Stimulated activated CD8-positive, alpha-beta memory T cell treated with anti-CD3 and anti-CD28 coated beads, Interleukin-4, amount 100 ng/mL, for 4 hours (primary cell): ENCODE measurements at regions not wholly inside any gene's neighbourhood (a gene's known extent, or its start where the extent isn't known, plus 50 kb on each side); places are given as distances from the start of the nearest gene placed in this dataset.

Source experiments
- DNase-seq, 2 donors: peaks; one replicate each; pipeline ENCODE4 v3.0.0-alpha.2; 2020; ENCODE audit warnings: low read depth in 2 of 2, low spot score in 1 of 2

DNA sequence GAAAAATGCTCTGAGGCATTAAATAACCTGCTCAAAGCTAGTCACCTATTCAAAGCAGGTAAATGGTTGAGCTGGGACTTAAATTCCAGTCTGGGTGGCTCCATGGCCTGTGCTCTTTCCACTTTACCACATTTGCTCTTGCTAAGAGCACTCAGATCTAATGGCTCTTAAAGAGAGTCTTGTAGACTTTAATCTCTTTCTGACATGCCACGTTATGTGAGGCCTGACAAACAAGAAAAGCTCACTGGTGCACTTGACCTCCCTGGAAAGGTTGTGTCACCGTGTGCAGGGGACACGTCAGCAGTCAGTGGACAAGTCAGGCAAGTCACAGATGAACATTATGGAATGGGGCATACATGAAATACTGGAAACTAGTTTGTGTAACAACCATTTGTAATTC, 129.9 kb upstream of the RPS23 start:
- DNase-seq = no peak

DNA sequence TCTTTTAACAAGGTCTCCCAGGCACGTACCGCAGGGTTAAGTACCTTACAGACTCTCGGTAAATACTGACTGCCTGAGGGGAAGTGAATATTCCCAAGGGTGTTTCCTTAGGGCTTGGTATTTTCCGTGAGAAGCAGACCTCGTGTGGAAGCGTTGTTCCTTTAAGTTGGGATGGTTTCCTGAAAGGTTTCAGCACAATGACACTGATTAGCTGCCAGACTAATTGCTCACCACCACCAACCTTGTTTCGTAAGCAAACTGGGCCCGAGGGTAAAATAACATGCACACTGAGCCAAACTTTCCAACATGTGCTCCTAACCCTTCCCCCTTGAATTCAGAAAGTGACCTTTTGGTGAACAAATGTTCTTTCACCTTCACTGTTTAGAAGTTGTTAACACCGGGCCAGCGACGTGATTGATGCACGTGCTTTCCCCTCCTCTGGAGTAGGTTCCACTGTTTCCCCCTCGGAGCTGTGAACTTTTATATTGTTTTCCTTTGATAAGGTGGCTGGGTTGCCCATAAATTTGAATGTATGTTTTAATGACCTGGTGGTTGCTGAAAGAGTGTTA, 128.1 kb upstream of the RPS23 start:
- DNase-seq = no peak

DNA sequence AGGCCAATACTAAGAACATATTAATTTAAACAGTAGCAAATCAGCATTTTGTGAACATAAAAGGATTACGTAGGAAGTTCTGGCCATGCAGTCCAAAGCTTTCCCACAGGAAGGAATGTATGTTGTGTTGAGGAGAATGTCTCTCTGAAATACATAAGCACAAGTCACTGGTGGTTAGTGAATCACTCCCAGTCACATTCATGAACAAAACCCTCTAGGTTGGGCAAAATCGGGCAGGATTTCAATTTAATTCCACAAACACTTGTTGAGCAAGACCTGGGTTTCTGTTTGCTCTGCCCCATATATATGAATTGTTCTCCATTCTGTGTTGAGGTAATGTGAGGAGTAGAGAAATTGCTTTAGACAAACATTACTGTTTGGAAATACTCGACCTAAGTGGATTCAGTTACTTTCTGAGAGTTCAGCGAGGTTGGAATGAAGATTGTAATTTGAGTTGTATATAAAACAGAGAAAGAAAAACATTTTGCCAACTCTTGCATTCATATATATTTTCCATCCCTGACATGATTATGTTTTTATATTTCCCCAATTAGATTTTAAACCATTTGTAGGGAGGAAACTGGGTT, 127.6 kb upstream of the RPS23 start:
- no peak for DNase-seq

DNA sequence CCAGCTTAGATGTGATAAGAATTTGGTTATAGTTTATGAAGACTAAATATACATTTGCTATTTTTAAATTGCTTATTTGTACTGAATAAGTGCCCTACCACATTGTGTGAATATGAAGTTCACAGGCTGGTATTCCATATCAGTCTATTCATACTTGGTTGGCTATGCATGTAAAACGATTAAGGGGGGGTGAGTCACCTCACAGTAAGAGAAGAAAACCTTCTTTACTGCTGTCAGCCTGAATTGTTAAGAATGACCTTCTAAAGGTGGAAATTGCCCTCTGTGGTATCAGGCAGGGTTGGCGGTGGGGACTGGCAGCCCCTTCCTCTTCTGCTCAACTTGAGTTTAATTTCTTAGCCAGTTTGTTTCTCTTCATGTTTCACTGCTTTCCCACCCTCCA, 127.0 kb upstream of the RPS23 start:
- DNase-seq = no peak

DNA sequence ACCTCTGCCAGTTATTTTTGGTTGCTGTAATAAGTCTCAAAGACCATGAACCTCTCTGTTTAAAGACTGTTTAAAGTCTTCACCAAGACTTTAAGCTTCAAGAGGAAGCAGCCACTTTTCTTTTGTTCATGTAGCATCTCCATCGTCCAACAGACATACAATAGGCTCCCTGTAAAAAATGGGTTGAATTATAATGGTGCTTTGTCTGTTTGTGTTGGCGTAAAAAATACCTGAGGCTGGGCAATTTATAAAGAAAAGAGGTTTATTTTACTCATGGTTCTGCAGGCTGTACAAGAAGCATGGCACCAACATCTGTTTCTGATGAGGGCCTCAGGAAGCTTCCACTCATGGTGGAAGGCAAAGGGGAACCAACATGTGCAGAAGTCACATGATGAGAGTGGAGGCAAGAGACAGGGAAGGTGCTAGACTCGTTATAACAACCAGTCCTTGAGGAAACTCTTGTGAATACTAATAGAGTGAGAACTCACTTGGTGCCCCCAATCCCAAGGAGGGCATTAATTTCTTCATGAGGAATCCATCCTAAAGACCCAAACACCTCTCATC, 126.3 kb upstream of the RPS23 start:
- DNase-seq = no peak

DNA sequence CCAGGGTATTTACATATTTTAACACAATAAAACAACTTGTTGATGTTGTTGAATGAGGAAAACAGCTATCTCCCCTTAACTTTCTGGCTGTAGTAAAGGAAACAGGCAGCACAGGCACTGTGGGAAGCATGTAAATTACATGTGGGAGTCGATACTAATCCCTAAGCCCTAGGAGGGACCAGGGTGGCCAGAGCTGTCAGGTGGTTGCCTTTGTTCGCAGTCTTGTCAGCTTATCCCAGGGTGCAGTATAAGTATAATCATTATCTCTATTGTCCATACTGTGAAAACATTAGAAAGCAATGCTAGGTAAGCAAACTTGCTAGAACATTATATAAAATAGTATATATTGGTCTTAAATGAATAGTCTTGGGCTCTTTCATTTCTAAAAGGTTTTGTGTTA, 125.6 kb upstream of the RPS23 start:
- no peak for DNase-seq

DNA sequence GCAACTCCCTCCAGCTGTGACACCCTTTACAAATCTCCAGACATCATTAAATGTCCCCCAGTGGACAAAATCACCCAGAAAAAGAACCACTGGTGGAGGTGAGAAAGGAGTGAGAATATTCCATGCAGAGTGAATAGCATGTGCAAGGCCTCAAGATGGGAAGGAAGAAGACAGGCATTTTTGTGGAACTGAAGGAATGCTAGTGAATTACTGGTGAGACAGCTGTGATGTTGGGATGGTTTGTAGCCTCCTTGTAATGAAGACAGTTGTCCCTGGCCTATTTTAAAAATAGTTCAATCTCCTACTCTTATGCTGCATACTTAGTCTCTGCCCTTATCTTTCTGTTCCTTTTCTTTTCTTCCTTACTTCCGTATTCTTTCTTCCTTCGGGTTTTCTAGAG, 124.9 kb upstream of the RPS23 start:
- no peak for DNase-seq

DNA sequence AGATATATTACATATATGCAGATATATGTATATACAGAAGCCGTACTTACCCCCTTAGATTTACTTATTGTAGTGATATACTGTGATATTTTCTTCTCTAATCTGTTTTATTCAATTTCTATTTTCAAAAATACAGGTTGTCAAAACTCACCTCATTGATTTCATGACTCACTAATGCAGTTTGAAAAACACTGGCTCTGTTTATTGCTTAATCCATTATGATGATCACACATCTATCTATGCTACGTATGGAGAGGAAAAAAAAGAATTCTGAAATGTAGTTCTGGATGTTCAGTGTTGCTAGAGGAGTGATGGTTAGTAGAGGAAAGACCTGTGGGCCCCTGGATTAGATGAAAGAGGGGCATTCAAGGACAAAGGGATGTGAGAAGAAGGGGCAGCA, 121.0 kb upstream of the RPS23 start:
- no peak for DNase-seq

DNA sequence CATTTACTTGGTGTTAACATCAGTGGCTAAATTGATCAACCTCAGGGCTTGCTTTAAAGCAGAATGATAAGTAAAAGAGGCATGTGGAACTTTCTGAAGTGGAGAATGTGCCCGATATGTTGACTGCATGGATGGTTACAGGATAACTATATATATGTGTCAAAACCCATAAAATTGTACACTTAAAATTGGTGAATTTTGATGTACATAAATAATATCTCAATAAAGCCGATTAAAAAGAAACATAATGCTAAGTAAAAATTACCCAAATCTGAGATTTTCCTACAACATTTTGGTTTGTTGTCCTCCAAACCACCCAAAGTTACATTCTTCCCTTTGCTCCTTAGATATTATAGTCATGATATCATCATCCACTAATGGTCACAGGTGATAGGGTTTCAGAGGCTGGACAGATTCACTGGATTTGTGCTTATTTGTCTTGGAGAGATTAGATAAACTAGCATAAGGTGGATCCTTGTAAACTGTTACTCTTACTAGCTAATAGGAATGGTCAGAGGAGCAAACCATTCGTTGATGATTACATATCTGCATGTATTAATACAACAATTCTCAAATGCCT, 119.7 kb upstream of the RPS23 start:
- DNase-seq = no peak

DNA sequence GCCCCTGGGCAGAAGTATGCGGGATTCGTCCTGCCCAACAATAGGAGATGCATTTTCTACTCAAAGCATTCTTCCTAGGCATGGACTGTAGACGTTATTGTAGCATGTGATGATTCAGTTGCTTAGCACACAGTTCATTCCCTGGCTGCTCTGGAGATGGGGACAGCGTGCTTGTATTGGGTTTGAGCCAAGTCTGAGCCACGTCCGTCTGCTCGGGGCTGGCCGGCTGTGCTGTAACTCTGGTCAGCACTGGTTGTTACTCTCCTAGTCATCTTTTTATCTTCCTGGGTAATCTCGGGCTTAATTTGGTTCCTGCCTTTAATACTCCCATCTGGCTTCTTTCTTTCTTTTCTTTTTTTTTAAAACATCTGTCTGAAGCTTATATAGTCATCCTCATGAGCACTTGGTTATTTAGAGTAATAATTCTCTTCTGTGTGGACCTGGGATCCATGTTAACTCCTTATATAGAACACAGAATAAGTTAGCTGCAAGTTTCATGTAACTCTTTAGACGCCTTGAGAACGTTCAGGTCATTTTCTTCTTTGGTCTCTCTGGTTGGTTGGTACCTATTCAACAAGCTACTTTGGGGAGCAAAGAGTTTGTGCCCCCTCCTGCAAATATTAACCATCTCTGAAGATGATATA, 118.8 kb upstream of the RPS23 start:
- no peak for DNase-seq

DNA sequence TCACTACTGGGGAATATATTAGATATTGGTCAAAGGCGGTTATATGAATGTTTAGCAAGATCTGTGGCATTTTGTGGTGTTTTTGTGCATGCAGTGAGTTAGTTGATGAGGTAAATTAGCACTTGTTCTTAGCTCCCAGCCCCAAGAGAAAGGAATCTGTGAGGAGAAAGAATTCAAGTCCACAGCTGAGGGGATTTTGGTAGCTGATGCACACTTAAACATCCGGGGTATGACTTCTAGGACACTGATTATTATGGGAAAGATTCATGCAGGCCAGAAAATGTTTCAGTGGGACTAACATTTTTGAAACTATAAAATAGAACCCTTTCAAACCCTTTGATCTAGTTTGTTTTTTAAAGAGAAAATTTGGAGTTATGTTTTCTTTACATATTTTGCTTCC, 118.2 kb upstream of the RPS23 start:
- no peak for DNase-seq

DNA sequence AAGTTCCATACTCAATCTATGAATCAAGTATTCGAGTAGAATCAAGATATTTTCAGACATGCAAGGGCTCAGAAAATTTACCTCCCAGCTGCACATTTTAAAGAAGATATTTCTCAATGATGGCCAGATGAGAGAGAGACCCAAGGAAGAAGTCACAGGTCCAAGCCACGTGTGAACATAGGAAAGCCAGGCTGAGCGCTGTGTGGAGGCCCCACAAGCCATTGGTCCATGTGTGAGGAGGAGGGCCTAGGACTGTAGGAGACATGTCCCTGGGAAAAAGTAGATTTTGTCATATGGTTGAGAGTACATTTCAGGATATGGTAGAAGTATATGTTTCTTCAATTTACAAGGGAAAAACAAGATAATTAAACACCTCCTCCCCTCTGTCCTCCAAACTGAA, 115.8 kb upstream of the RPS23 start:
- DNase-seq = no peak

DNA sequence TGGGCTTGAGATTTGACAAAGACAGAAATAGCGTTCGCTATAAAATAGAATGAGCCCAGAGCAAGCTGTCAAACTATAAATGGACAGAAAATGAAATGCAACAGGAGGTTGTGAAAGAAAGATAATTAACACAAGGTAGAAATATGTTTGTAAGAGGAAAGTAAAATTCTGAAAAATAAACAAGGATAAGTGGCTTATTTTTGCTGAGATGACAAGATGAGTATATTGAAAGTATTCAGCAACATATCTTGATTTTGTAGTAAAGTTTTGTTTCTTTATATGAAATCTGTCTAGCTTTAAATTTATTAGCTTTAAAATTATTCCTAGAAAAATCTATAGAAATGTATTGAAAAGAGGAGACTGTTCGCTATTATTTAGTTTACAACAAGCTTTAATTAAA, 111.9 kb upstream of the RPS23 start:
- DNase-seq = no peak

DNA sequence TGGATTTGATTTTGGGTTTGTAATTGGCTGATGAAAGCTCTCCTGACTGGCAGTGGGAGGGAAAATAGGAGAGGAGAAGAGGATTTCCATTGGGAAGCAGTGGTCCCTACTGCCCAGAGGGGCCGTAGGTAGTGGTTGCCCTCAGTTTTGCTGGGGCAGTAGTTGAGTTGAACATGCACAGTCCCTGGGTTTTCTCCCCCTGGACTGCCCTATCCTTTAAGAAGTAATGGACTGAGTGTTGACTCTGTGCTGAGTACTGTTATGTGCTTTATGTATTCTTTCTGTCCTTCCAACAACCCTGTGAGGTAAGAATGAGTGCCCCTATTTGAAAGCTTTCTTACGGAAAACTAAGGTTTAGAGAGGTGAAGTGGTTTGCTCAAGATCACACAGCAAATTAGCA, 111.2 kb upstream of the RPS23 start:
- no peak for DNase-seq

DNA sequence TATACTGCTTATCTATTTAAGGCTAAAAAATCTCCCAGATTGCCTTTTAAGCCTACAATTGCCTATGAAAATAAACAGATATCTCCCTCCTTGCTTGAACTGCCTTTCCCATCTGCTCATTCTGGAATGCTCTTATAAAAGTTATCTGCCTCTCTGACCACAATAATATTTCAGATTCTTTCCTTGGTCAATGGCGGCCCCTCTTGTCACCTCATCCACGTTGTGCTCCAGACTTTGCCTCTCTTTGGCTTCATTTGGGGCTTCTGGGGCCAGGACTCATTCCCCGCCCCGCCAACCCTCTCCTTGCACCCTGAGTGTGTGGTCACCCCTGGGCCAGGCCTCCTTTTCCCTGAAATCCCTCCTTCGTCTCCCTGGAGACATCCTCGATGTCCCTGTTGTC, 110.0 kb upstream of the RPS23 start:
- DNase-seq = no peak

DNA sequence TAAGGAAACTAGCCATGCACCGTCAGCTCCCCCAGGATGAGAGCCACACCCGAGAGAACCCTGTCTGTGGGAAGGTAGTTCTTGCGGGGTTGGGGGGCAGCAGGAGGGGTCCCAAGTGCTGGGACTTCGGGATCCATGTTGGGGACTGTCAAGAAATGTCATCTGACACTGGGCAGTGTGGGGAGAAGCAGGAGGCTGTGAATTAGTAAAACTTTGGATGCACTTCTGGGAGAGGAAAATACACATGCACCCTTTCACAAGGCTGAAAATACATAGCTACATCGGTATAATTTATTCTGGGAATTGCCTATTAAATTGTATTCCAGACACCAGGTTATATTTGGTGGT, 109.6 kb upstream of the RPS23 start:
- no peak for DNase-seq

DNA sequence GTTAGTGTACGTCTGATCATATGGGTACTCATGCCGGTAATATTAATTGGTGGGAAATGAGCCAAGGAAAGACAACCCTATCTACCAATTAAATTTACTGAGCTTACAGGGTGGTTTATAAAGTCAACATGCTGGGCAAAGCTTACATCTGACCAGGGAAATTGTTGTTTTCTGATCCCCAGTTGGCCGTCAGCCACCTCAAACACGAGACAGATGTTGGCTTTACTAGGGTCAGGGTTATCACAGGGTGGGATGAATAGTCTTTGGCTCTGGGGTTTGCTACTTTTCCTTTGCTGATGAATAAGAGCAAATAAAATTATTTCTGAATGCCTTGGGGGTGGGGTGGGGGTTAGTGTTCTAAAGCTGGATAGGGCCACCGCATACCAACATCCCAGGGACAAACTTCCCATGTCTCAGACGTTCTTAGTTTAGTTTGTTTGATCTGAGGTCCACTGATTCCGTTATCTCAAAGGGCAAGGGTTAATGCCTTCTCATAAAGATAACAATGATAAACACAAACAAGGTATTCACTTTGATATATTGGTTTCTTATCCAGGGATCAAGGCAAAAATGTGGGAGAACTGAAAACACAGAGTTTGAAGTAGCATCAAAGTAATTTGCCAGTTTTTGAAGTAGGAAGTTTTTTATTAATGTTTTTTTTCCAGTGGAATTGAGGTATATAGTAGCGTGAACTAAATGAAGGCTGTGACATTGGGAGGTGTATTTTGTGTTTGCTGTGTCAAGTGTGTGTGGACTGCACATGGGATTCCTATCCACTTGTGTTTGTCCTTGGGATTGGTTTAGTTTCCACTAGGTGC, 109.1 kb upstream of the RPS23 start:
- no peak for DNase-seq

DNA sequence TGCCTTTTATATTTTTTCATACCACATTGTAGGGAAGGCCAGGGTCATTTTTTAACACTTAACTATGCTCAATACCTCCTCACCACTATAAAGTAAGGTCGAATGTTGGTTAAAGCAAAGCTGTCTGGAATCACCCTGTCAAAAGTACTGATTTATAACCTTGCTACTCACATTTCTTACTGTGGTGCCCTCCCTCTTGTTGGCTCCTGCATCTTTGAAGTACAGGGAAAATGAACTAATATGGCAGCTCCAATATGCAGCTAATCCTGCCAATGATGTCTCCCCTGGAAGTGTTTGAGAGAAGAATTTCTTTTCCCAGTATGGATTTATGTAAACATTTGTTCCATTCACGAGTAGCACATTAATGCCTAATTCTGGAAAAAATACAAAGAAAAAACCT, 108.4 kb upstream of the RPS23 start:
- DNase-seq = no peak

DNA sequence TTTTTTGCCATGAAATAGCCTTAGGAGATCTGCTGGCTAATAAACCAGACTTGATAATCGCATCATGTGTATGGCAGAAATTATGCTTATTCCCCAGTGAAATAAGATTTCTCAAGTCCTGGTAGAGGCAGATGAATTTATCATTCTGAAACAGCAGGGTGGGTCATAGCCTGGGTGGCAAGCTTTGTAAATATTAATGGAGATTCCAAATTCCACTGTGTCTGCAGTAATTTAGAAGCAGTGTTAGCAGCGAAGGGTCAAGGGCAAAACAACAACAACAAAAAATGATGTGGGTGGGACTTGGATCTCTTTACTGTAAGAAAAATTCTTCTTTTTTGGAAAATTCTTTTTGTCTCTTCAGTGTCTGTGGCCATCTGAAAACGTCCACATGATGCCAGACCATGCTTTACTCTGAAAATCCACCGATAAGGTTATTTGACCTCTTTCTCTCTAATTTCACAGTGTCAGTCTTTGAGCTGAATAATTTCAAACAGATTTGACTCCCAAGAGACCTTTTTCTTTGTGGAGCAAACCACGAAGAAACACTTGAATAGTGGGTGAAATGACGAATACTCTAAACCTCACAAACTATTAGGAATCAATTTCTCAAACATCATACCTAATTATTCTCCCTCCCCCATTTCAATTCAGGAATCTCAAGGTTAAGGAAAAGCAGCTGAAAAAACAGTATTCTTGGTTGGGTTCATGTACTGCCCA, 106.0 kb upstream of the RPS23 start:
- no peak for DNase-seq

DNA sequence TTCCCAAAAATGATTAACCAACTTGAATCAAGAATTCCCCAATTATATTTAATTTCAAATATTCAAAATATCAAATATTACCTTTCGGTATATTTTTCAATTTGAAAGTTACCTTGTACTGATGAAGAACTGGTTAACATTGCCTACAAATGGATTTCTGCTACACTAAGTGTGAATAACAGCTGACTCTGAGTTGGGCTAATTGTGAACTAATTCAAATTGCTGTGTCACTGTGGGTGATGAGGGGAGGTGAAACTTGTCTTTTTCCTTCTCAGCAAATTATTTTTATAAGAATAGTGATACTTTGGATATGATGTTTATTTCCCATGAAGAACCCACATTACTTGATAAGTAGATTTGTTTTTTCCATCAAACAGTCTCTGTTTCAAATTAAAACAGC, 103.4 kb upstream of the RPS23 start:
- no peak for DNase-seq

DNA sequence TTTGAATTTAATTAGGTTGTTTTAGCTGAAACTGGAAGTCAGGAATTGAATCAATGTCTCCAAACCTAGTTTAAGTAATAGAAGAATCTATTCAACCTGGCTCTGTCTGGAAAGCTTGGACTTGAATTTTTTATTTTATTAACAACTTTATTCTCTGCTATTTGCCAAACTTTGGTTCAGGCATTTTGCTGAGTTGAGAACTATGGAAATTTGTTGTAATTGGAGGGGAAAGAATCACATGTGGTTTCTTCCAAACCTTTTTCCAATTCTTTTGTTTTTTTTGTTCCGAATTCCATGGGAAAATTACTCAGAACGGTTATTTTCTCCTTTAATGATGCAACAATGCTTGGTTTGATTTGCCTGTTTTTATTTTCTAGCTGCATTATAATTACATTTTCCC, 98.2 kb upstream of the RPS23 start:
- DNase-seq = no peak
